Thoracic aorta (tissue), 2 donors: ENCODE measurements at regions not wholly inside any gene's neighbourhood (a gene's known extent, or its start where the extent isn't known, plus 50 kb on each side); places are given as distances from the start of the nearest gene placed in this dataset.

Source experiments
- ATAC-seq: fragments of 150-250 bp; one replicate; pipeline ENCODE4 v1.8.0; 2017; ENCODE audit warnings: low read depth; ENCODE audit not compliant: insufficient number of reproducible peaks, low FRiP score
- DNase-seq: peaks from one replicate; pipeline ENCODE4 v3.0.0-alpha.2; 2020; ENCODE audit warnings: low spot score
- H3K27ac ChIP-seq, 2 donors: fragments of 200-600 bp; sonication (generic); 1 replicate in 1 of 2; 2 replicates in 1 of 2; pipeline ENCODE4 v1.5.1; 2016; ENCODE audit warnings: mild to moderate bottlenecking in 2 of 2, moderate library complexity in 2 of 2
- H3K27me3 ChIP-seq: fragments of 200-600 bp; sonication (generic); replicated peaks from 2 replicates; pipeline ENCODE4 v1.6.0; 2016; ENCODE audit warnings: mild to moderate bottlenecking; ENCODE audit not compliant: insufficient read depth
- H3K36me3 ChIP-seq: fragments of 200-600 bp; sonication (generic); one replicate; pipeline ENCODE4 v1.5.1; 2016
- H3K4me1 ChIP-seq, 2 donors: fragments of 200-600 bp; sonication (generic); 1 replicate in 1 of 2; 2 replicates in 1 of 2; pipeline versions ENCODE4 v1.5.1 to v1.6.0; 2016; ENCODE audit warnings: low read depth in 2 of 2, mild to moderate bottlenecking in 1 of 2; ENCODE audit not compliant: control insufficient read depth in 1 of 2
- H3K4me3 ChIP-seq: fragments of 200-600 bp; sonication (generic); 2 replicates; pipeline ENCODE4 v1.5.1; 2016; ENCODE audit warnings: mild to moderate bottlenecking
- H3K9me3 ChIP-seq: fragments of 200-600 bp; sonication (generic); 2 replicates; pipeline ENCODE4 v1.5.1; 2016
- TF ChIP-seq, protein P1 (sequence below): fragments of 200-600 bp; sonication (generic); IDR thresholded peaks from one replicate; pipeline ENCODE4 v1.5.1; 2019; ENCODE audit warnings: antibody characterized with exemption

DNA sequence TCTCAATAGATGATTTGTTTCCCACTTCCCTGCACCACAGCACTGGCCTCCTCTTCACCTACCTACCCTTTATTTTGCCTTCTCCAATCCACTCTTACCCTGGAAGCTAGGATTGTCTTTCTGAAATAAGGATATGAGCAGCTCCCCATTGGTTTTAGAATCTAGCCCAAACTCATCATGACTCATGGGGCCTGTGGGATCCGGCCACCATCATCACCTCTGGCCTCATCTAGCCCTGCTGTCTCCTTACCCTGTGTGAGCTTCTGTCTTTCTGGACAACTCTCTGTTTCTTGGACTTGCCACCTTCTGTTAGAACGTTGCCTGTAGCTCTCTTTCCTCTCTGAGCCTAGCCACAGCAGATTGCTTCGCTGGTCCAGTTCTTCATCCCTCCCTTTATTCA lies 277.1 kb downstream of the PAX1 start:
- DNase-seq = no peak
- ATAC-seq = no peak
- peaks cover 0 to 7% of the 10 kb centered on the region in 2 donors for H3K4me1 ChIP-seq
- H3K4me3 ChIP-seq = no peak overlapping the region
- no peaks in the 10 kb centered on the region for H3K9me3 ChIP-seq
- TF ChIP-seq, protein P1, sequence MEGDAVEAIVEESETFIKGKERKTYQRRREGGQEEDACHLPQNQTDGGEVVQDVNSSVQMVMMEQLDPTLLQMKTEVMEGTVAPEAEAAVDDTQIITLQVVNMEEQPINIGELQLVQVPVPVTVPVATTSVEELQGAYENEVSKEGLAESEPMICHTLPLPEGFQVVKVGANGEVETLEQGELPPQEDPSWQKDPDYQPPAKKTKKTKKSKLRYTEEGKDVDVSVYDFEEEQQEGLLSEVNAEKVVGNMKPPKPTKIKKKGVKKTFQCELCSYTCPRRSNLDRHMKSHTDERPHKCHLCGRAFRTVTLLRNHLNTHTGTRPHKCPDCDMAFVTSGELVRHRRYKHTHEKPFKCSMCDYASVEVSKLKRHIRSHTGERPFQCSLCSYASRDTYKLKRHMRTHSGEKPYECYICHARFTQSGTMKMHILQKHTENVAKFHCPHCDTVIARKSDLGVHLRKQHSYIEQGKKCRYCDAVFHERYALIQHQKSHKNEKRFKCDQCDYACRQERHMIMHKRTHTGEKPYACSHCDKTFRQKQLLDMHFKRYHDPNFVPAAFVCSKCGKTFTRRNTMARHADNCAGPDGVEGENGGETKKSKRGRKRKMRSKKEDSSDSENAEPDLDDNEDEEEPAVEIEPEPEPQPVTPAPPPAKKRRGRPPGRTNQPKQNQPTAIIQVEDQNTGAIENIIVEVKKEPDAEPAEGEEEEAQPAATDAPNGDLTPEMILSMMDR = no peak
- H3K27me3 ChIP-seq = no peaks in the 10 kb centered on the region
- H3K36me3 ChIP-seq = no peaks in the 10 kb centered on the region
- no peak overlapping the region for H3K27ac ChIP-seq

DNA sequence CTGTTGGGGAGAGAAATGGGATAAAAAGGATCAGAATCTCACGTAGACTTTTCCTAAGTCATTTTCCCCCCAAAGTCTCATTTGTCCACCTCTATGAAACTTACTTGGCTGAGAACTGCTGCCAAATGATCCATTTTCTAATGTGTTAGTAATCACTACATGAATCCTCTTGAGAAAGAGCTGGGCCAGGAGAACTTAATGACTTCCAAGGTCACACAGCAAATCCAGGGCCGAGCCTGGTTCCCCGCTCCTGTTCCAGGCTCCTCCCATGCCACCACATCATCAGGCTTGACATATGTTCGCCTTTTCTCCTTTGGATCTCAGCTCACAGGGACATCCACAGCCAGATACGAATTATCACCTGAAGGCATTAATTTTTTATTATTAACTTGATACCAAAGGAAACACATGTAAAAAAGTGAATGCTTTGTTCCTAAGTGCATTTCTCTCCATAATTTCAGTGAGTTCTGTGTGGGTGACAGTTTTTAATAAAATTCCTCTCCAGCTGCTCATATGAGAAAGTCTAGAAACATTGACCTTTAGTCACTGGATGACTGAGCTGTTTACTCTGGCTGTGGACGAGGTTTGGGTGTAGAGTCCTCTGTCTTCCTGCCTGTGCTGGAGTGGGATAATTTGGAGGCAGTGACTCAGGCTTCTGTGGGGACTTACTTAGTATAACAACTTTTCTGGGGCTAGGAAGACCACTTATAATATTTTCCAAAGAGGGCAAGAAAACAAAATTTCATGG lies 276.3 kb downstream of the PAX1 start:
- TF ChIP-seq, protein P1 = no peak
- Histone ChIP-seq H3K4me1 (peaks cover 0 to 7% of the 10 kb centered on the region in 2 donors), H3K4me3 (peak overlapping the region; percentile 3), H3K27ac (peak overlapping the region in 1 of 2 donors; percentile 42), H3K27me3 (no peaks in the 10 kb centered on the region), H3K36me3 (no peaks in the 10 kb centered on the region), H3K9me3 (no peaks in the 10 kb centered on the region)
- peak; percentile 73 for ATAC-seq
- DNase-seq = no peak

DNA sequence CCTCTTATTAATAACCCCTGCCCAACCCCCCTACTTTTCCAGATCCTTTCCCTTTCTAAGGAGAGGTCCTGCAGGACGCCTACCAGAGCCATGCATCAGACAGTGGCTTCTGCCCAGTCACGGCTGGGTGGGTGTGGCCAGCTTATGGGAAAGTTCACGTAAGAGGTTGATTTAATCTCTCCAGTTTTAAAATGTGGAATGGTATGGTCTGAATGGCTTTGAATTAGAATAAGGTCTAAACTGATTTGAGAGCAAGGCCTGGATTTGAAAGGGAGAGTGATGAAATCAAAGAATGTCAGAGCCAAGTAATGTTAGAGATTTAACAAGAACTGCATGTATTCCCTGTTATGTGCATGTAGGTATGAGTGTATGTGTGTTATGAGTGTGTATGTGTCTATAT lies 275.7 kb downstream of the PAX1 start:
- Histone ChIP-seq H3K4me1 (peaks cover 0 to 7% of the 10 kb centered on the region in 2 donors), H3K27me3 (no peaks in the 10 kb centered on the region), H3K36me3 (no peaks in the 10 kb centered on the region), H3K27ac (peak overlapping the region in 1 of 2 donors; percentile 42), H3K9me3 (no peaks in the 10 kb centered on the region), H3K4me3 (no peak overlapping the region)
- DNase-seq = no peak
- TF ChIP-seq, protein P1 = no peak
- no peak for ATAC-seq

DNA sequence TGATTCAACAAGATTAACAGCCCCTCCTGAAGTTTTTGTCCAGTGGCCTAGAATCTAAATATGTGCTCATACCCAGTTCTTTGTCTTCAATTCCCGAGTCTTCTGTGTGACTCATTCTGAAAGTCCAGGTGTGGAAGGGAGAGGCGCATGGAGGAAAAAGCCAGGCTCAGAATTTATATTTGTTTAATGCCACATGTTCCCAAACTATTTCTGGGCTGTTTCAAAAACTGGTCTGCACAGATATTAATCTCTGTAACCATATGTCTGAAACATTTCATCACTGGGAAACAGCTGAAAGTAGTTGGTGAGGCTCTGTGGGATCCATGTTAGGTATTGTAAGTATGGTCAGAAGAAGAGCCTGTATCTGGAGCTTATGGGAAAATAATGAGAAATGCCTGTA lies 266.0 kb downstream of the PAX1 start:
- Histone ChIP-seq H3K27ac (no peak overlapping the region), H3K27me3 (no peaks in the 10 kb centered on the region), H3K4me1 (no peaks in the 10 kb centered on the region), H3K36me3 (no peaks in the 10 kb centered on the region), H3K4me3 (no peak overlapping the region), H3K9me3 (no peaks in the 10 kb centered on the region)
- DNase-seq = no peak
- TF ChIP-seq, protein P1 = no peak
- no peak for ATAC-seq

DNA sequence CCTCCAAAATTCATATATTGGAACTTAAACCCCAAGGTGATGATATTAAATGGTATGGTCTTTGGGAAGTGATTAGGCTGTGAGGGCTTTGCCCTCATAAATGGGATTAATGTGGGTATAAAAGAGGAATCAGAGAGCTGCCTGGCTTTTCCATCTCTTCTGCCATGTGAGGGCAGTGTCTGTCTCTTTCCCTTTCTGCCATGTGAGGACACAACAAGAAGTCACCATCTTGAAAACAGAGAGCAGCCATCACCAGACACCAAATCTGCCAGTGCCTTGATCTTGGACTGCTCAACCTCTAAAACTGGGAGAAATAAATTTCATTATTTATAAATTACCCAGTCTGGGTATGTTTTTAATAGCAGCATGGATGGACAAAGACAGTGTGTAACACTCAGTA lies 263.0 kb downstream of the PAX1 start:
- H3K27me3 ChIP-seq = no peaks in the 10 kb centered on the region
- H3K4me3 ChIP-seq = no peak overlapping the region
- H3K27ac ChIP-seq = no peak overlapping the region
- no peaks in the 10 kb centered on the region for H3K36me3 ChIP-seq
- TF ChIP-seq, protein P1 = no peak
- no peaks in the 10 kb centered on the region for H3K4me1 ChIP-seq
- no peaks in the 10 kb centered on the region for H3K9me3 ChIP-seq
- ATAC-seq (no peak), DNase-seq (no peak)
